Left colon (tissue), 2 donors: ENCODE measurements at regions not wholly inside any gene's neighbourhood (a gene's known extent, or its start where the extent isn't known, plus 50 kb on each side); places are given as distances from the start of the nearest gene placed in this dataset.

Experiments used
- microRNA-seq, 2 donors: library from miRNA; unstranded; fragments of <30 nt; microRNA quantifications; one replicate each; pipeline versions ENCODE4 v1.1.0 to v1.2.0, GENCODE V29; 2020
- donor health status: DM: no; HTN: no; CAD: no.
- donor health status: DM: yes; HTN: yes; CAD: no.

Small RNAs in the stretch of these regions (microRNA-seq; reads per million reads assigned to microRNA genes)
- 0 reads per million in 2 donors for gene MIR3919
